ENCODE measurements at regions not wholly inside any gene's neighbourhood (a gene's known extent, or its start where the extent isn't known, plus 50 kb on each side); places are given as distances from the start of the nearest gene placed in this dataset.

GRCh38 chr7:16178092-16178491 is 243.2 kb downstream of the CRPPA start:
- no peak overlapping the region for H3K27ac ChIP-seq (ENCODE audit: low read length)
- no peaks in the 10 kb centered on the region for H3K4me1 ChIP-seq (ENCODE audit: control insufficient read depth in 1 of 2, insufficient read depth in 2 of 2, low read length in 2 of 2)
- no peaks in the 10 kb centered on the region for H3K27me3 ChIP-seq (ENCODE audit: low read depth, low read length)
- no peak overlapping the region for H3K4me3 ChIP-seq (ENCODE audit: low read depth in 1 of 2, low read length in 2 of 2)
- no peaks in the 10 kb centered on the region for H3K36me3 ChIP-seq (ENCODE audit: control insufficient read depth in 1 of 2, insufficient read depth in 2 of 2, low read length in 2 of 2)
- H3K9me3 ChIP-seq (ENCODE audit: control insufficient read depth in 1 of 2, low read length in 2 of 2), result no peaks in the 10 kb centered on the region

- Histone ChIP-seq H3K27me3 (ENCODE audit: low read depth, low read length) (no peaks in the 10 kb centered on the region), H3K4me1 (ENCODE audit: control insufficient read depth in 1 of 2, insufficient read depth in 2 of 2, low read length in 2 of 2) (no peaks in the 10 kb centered on the region), H3K27ac (ENCODE audit: low read length) (no peak overlapping the region), H3K36me3 (ENCODE audit: control insufficient read depth in 1 of 2, insufficient read depth in 2 of 2, low read length in 2 of 2) (no peaks in the 10 kb centered on the region), H3K9me3 (ENCODE audit: control insufficient read depth in 1 of 2, low read length in 2 of 2) (peaks cover 0 to 6% of the 10 kb centered on the region in 2 donors), H3K4me3 (ENCODE audit: low read depth in 1 of 2, low read length in 2 of 2) (no peak overlapping the region)
Measured at GRCh38 chr7:16174253-16174652, 247.1 kb downstream of the CRPPA start.

- H3K27ac ChIP-seq (ENCODE audit: low read length), result no peak overlapping the region
- no peaks in the 10 kb centered on the region for H3K4me1 ChIP-seq (ENCODE audit: control insufficient read depth in 1 of 2, insufficient read depth in 2 of 2, low read length in 2 of 2)
- H3K36me3 ChIP-seq (ENCODE audit: control insufficient read depth in 1 of 2, insufficient read depth in 2 of 2, low read length in 2 of 2), result no peaks in the 10 kb centered on the region
- no peak overlapping the region for H3K4me3 ChIP-seq (ENCODE audit: low read depth in 1 of 2, low read length in 2 of 2)
- no peaks in the 10 kb centered on the region for H3K27me3 ChIP-seq (ENCODE audit: low read depth, low read length)
- H3K9me3 ChIP-seq (ENCODE audit: control insufficient read depth in 1 of 2, low read length in 2 of 2), result peaks cover 0 to 6% of the 10 kb centered on the region in 2 donors
Measured at GRCh38 chr7:16172366-16172765, 249.0 kb downstream of the CRPPA start.

GRCh38 chr7:16171928-16172327 is 249.4 kb downstream of the CRPPA start:
- Histone ChIP-seq H3K27me3 (ENCODE audit: low read depth, low read length) (no peaks in the 10 kb centered on the region), H3K4me1 (ENCODE audit: control insufficient read depth in 1 of 2, insufficient read depth in 2 of 2, low read length in 2 of 2) (no peaks in the 10 kb centered on the region), H3K9me3 (ENCODE audit: control insufficient read depth in 1 of 2, low read length in 2 of 2) (peaks cover 0 to 6% of the 10 kb centered on the region in 2 donors), H3K27ac (ENCODE audit: low read length) (no peak overlapping the region), H3K36me3 (ENCODE audit: control insufficient read depth in 1 of 2, insufficient read depth in 2 of 2, low read length in 2 of 2) (no peaks in the 10 kb centered on the region), H3K4me3 (ENCODE audit: low read depth in 1 of 2, low read length in 2 of 2) (no peak overlapping the region)

GRCh38 chr7:16170671-16171070 is 250.7 kb downstream of the CRPPA start:
- H3K9me3 ChIP-seq (ENCODE audit: control insufficient read depth in 1 of 2, low read length in 2 of 2), result peaks cover 0 to 6% of the 10 kb centered on the region in 2 donors
- no peaks in the 10 kb centered on the region for H3K36me3 ChIP-seq (ENCODE audit: control insufficient read depth in 1 of 2, insufficient read depth in 2 of 2, low read length in 2 of 2)
- no peaks in the 10 kb centered on the region for H3K4me1 ChIP-seq (ENCODE audit: control insufficient read depth in 1 of 2, insufficient read depth in 2 of 2, low read length in 2 of 2)
- no peak overlapping the region for H3K4me3 ChIP-seq (ENCODE audit: low read depth in 1 of 2, low read length in 2 of 2)
- H3K27me3 ChIP-seq (ENCODE audit: low read depth, low read length), result no peaks in the 10 kb centered on the region
- no peak overlapping the region for H3K27ac ChIP-seq (ENCODE audit: low read length)

- peaks cover 0 to 6% of the 10 kb centered on the region in 2 donors for H3K9me3 ChIP-seq (ENCODE audit: control insufficient read depth in 1 of 2, low read length in 2 of 2)
- H3K27me3 ChIP-seq (ENCODE audit: low read depth, low read length), result no peaks in the 10 kb centered on the region
- H3K27ac ChIP-seq (ENCODE audit: low read length), result no peak overlapping the region
- H3K4me3 ChIP-seq (ENCODE audit: low read depth in 1 of 2, low read length in 2 of 2), result no peak overlapping the region
- no peaks in the 10 kb centered on the region for H3K4me1 ChIP-seq (ENCODE audit: control insufficient read depth in 1 of 2, insufficient read depth in 2 of 2, low read length in 2 of 2)
- no peaks in the 10 kb centered on the region for H3K36me3 ChIP-seq (ENCODE audit: control insufficient read depth in 1 of 2, insufficient read depth in 2 of 2, low read length in 2 of 2)
Measured at GRCh38 chr7:16169537-16169936, 251.8 kb downstream of the CRPPA start.

- H3K9me3 ChIP-seq (ENCODE audit: control insufficient read depth in 1 of 2, low read length in 2 of 2), result peaks cover 0 to 6% of the 10 kb centered on the region in 2 donors
- no peak overlapping the region for H3K27ac ChIP-seq (ENCODE audit: low read length)
- H3K27me3 ChIP-seq (ENCODE audit: low read depth, low read length), result no peaks in the 10 kb centered on the region
- no peaks in the 10 kb centered on the region for H3K4me1 ChIP-seq (ENCODE audit: control insufficient read depth in 1 of 2, insufficient read depth in 2 of 2, low read length in 2 of 2)
- H3K36me3 ChIP-seq (ENCODE audit: control insufficient read depth in 1 of 2, insufficient read depth in 2 of 2, low read length in 2 of 2), result no peaks in the 10 kb centered on the region
- H3K4me3 ChIP-seq (ENCODE audit: low read depth in 1 of 2, low read length in 2 of 2), result no peak overlapping the region
Measured at GRCh38 chr7:16167526-16167925, 253.8 kb downstream of the CRPPA start.

GRCh38 chr7:16144361-16144760 is 277.0 kb downstream of the CRPPA start:
- Histone ChIP-seq H3K9me3 (ENCODE audit: control insufficient read depth in 1 of 2, low read length in 2 of 2) (peaks cover 5 to 16% of the 10 kb centered on the region in 2 donors), H3K4me3 (ENCODE audit: low read depth in 1 of 2, low read length in 2 of 2) (no peak overlapping the region), H3K36me3 (ENCODE audit: control insufficient read depth in 1 of 2, insufficient read depth in 2 of 2, low read length in 2 of 2) (no peaks in the 10 kb centered on the region), H3K4me1 (ENCODE audit: control insufficient read depth in 1 of 2, insufficient read depth in 2 of 2, low read length in 2 of 2) (no peaks in the 10 kb centered on the region), H3K27me3 (ENCODE audit: low read depth, low read length) (no peaks in the 10 kb centered on the region), H3K27ac (ENCODE audit: low read length) (no peak overlapping the region)

GRCh38 chr7:16137944-16138343 is 283.4 kb downstream of the CRPPA start:
- no peaks in the 10 kb centered on the region for H3K36me3 ChIP-seq (ENCODE audit: control insufficient read depth in 1 of 2, insufficient read depth in 2 of 2, low read length in 2 of 2)
- H3K27ac ChIP-seq (ENCODE audit: low read length), result no peak overlapping the region
- no peaks in the 10 kb centered on the region for H3K4me1 ChIP-seq (ENCODE audit: control insufficient read depth in 1 of 2, insufficient read depth in 2 of 2, low read length in 2 of 2)
- no peak overlapping the region for H3K4me3 ChIP-seq (ENCODE audit: low read depth in 1 of 2, low read length in 2 of 2)
- no peaks in the 10 kb centered on the region for H3K27me3 ChIP-seq (ENCODE audit: low read depth, low read length)
- H3K9me3 ChIP-seq (ENCODE audit: control insufficient read depth in 1 of 2, low read length in 2 of 2), result no peaks in the 10 kb centered on the region

GRCh38 chr7:16136896-16137295 is 284.4 kb downstream of the CRPPA start:
- no peaks in the 10 kb centered on the region for H3K4me1 ChIP-seq (ENCODE audit: control insufficient read depth in 1 of 2, insufficient read depth in 2 of 2, low read length in 2 of 2)
- H3K9me3 ChIP-seq (ENCODE audit: control insufficient read depth in 1 of 2, low read length in 2 of 2), result no peaks in the 10 kb centered on the region
- no peaks in the 10 kb centered on the region for H3K27me3 ChIP-seq (ENCODE audit: low read depth, low read length)
- H3K4me3 ChIP-seq (ENCODE audit: low read depth in 1 of 2, low read length in 2 of 2), result no peak overlapping the region
- H3K27ac ChIP-seq (ENCODE audit: low read length), result no peak overlapping the region
- H3K36me3 ChIP-seq (ENCODE audit: control insufficient read depth in 1 of 2, insufficient read depth in 2 of 2, low read length in 2 of 2), result no peaks in the 10 kb centered on the region

GRCh38 chr7:16135658-16136057 is 285.7 kb downstream of the CRPPA start:
- Histone ChIP-seq H3K36me3 (ENCODE audit: control insufficient read depth in 1 of 2, insufficient read depth in 2 of 2, low read length in 2 of 2) (no peaks in the 10 kb centered on the region), H3K4me3 (ENCODE audit: low read depth in 1 of 2, low read length in 2 of 2) (no peak overlapping the region), H3K4me1 (ENCODE audit: control insufficient read depth in 1 of 2, insufficient read depth in 2 of 2, low read length in 2 of 2) (no peaks in the 10 kb centered on the region), H3K27me3 (ENCODE audit: low read depth, low read length) (no peaks in the 10 kb centered on the region), H3K9me3 (ENCODE audit: control insufficient read depth in 1 of 2, low read length in 2 of 2) (no peaks in the 10 kb centered on the region), H3K27ac (ENCODE audit: low read length) (no peak overlapping the region)
